ENCODE measurements at regions not wholly inside any gene's neighbourhood (a gene's known extent, or its start where the extent isn't known, plus 50 kb on each side); places are given as distances from the start of the nearest gene placed in this dataset.
"Not testable (repeated sequence)": the region's sequence is repeated elsewhere in the genome, so short reads cannot be mapped to it uniquely, and the experiment has no call there.

DNA sequence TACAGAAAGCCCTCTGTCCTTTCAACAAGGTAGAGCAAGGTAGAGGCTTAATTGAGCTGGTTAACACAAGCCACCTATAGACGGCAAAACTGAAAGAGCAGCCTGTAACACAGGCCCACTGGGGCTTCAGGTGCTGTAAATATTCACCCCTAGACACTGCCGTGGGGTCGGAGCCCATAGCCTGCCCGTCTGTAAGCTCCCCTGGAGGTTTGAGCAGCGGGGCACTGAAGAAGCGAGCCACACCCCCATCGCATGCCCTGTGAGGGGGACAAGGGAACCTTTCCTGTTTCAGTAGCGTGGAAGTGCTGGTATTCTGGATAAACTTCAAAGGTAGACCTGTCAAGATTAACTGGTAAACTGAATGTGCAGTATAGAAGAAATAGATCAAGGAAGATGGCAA is 160.4 kb downstream of the TPBG start:
- Histone ChIP-seq H3K27me3 (ENCODE audit: control insufficient read depth in 1 of 2, insufficient read depth in 2 of 2, low read length in 1 of 2) (no peaks in the 10 kb centered on the region), H3K36me3 (ENCODE audit: control insufficient read depth in 1 of 2, insufficient read depth in 2 of 2, low read length in 1 of 2) (no peaks in the 10 kb centered on the region), H3K4me3 (ENCODE audit: low read length in 2 of 2) (no peak overlapping the region), H3K4me1 (ENCODE audit: control insufficient read depth in 1 of 2, insufficient read depth in 2 of 2, low read length in 2 of 2) (no peaks in the 10 kb centered on the region), H3K9me3 (ENCODE audit: control insufficient read depth, low read length) (no peaks in the 10 kb centered on the region), H3K27ac (ENCODE audit: low read depth in 1 of 2, low read length in 2 of 2) (no peak overlapping the region)
- intact Hi-C loops (cut with DNase I) = no loop called here
- peak in 1 of 2 donors; percentile 52 for DNase-seq
- ATAC-seq (ENCODE audit: low FRiP score) = no peak
- 68 to 75% methylated on average over 8 of the region's 8 CpGs for WGBS, 2 donors

- H3K27me3 ChIP-seq (ENCODE audit: control insufficient read depth in 1 of 2, insufficient read depth in 2 of 2, low read length in 1 of 2) = no peaks in the 10 kb centered on the region
- no peaks in the 10 kb centered on the region for H3K4me1 ChIP-seq (ENCODE audit: control insufficient read depth in 1 of 2, insufficient read depth in 2 of 2, low read length in 2 of 2)
- 38 to 44% methylated on average over 4 of the region's 4 CpGs for WGBS, 2 donors
- intact Hi-C loops (cut with DNase I) = no loop called here
- H3K9me3 ChIP-seq (ENCODE audit: control insufficient read depth, low read length) = no peaks in the 10 kb centered on the region
- no peak overlapping the region for H3K27ac ChIP-seq (ENCODE audit: low read depth in 1 of 2, low read length in 2 of 2)
- DNase-seq (no peak), ATAC-seq (ENCODE audit: low FRiP score) (no peak)
- no peak overlapping the region for H3K4me3 ChIP-seq (ENCODE audit: low read length in 2 of 2)
- no peaks in the 10 kb centered on the region for H3K36me3 ChIP-seq (ENCODE audit: control insufficient read depth in 1 of 2, insufficient read depth in 2 of 2, low read length in 1 of 2)
Observed at GRCh38 chr6:82525775-82526495, 162.3 kb downstream of the TPBG start.

DNA sequence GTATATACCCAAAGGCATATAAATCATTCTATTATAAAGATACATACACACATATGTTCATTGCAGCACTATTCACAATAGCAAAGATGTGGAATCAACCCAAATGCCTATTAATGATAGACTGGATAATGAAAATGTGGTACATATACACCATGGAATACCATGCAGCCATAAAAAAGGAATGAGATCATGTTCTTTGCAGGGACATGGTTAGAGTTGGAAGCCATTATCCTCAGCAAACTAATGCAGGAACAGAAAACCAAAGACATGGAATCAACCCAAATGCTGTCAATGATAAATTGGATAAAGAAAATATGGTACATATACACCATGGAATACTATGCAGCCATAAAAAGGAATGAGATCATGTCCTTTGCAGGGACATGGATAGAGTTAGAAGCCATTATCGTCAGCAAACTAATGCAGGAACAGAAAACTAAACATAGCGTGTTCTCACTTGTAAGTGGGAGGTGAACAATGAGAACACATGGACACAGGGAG is 166.4 kb downstream of the TPBG start:
- H3K27ac ChIP-seq (ENCODE audit: low read depth in 1 of 2, low read length in 2 of 2); DNase-seq; ATAC-seq (ENCODE audit: low FRiP score); intact Hi-C loops (cut with DNase I); H3K36me3 ChIP-seq (ENCODE audit: control insufficient read depth in 1 of 2, insufficient read depth in 2 of 2, low read length in 1 of 2); H3K27me3 ChIP-seq (ENCODE audit: control insufficient read depth in 1 of 2, insufficient read depth in 2 of 2, low read length in 1 of 2); H3K4me3 ChIP-seq (ENCODE audit: low read length in 2 of 2); H3K4me1 ChIP-seq (ENCODE audit: control insufficient read depth in 1 of 2, insufficient read depth in 2 of 2, low read length in 2 of 2); H3K9me3 ChIP-seq (ENCODE audit: control insufficient read depth, low read length): not testable (repeated sequence)
- 91 to 97% methylated on average over 2 of the region's 2 CpGs for WGBS, 2 donors

- no peak for ATAC-seq (ENCODE audit: low FRiP score)
- H3K27ac ChIP-seq (ENCODE audit: low read depth in 1 of 2, low read length in 2 of 2) = no peak overlapping the region
- H3K36me3 ChIP-seq (ENCODE audit: control insufficient read depth in 1 of 2, insufficient read depth in 2 of 2, low read length in 1 of 2) = no peaks in the 10 kb centered on the region
- no peak for DNase-seq
- no peaks in the 10 kb centered on the region for H3K9me3 ChIP-seq (ENCODE audit: control insufficient read depth, low read length)
- H3K4me3 ChIP-seq (ENCODE audit: low read length in 2 of 2) = no peak overlapping the region
- 82 to 86% methylated on average over 2 of the region's 2 CpGs for WGBS, 2 donors
- no peaks in the 10 kb centered on the region for H3K27me3 ChIP-seq (ENCODE audit: control insufficient read depth in 1 of 2, insufficient read depth in 2 of 2, low read length in 1 of 2)
- H3K4me1 ChIP-seq (ENCODE audit: control insufficient read depth in 1 of 2, insufficient read depth in 2 of 2, low read length in 2 of 2) = no peaks in the 10 kb centered on the region
- intact Hi-C loops (cut with DNase I) = no loop called here
Observed at GRCh38 chr6:82534876-82535275, 171.3 kb downstream of the TPBG start.

DNA sequence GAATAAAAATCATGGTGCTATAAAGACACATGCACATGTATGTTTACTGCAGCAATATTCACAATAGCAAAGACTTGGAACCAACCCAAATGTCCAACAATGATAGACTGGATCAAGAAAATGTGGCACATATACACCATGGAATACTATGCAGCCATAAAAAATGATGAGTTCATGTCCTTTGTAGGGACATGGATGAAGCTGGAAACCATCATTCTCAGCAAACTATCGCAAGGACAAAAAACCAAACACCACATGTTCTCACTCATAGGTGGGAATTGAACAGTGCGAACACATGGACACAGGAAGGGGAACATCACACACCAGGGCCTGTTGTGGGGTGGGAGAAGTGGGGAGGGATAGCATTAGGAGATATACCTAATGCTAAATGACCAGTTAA is 185.9 kb downstream of the TPBG start:
- H3K4me1 ChIP-seq (ENCODE audit: control insufficient read depth in 1 of 2, insufficient read depth in 2 of 2, low read length in 2 of 2); H3K36me3 ChIP-seq (ENCODE audit: control insufficient read depth in 1 of 2, insufficient read depth in 2 of 2, low read length in 1 of 2); H3K4me3 ChIP-seq (ENCODE audit: low read length in 2 of 2); DNase-seq; H3K27me3 ChIP-seq (ENCODE audit: control insufficient read depth in 1 of 2, insufficient read depth in 2 of 2, low read length in 1 of 2); intact Hi-C loops (cut with DNase I); ATAC-seq (ENCODE audit: low FRiP score); H3K27ac ChIP-seq (ENCODE audit: low read depth in 1 of 2, low read length in 2 of 2); H3K9me3 ChIP-seq (ENCODE audit: control insufficient read depth, low read length): not testable (repeated sequence)
- 88 to 93% methylated on average over 2 of the region's 2 CpGs for WGBS, 2 donors

DNA sequence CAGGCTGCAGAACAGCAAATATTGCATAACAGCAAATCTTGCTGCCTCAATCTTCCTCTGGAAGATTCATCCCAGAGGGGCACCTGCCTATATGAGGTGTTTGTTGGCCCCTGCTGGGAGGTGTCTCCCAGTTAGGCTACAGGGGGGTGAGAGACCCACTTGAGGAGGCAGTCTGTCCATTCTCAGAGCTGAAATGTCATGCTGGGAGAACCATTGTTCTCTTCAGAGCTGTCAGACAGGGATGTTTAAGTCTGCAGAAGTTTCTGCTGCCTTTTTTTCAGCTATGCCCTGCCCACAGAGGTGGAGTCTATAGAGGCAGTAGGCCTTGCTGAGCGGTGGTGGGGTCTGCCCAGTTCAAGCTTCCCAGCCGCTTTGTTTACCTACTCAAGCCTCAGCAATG is 187.7 kb downstream of the TPBG start:
- H3K27ac ChIP-seq (ENCODE audit: low read depth in 1 of 2, low read length in 2 of 2); intact Hi-C loops (cut with DNase I); H3K4me3 ChIP-seq (ENCODE audit: low read length in 2 of 2); H3K9me3 ChIP-seq (ENCODE audit: control insufficient read depth, low read length); H3K4me1 ChIP-seq (ENCODE audit: control insufficient read depth in 1 of 2, insufficient read depth in 2 of 2, low read length in 2 of 2); H3K36me3 ChIP-seq (ENCODE audit: control insufficient read depth in 1 of 2, insufficient read depth in 2 of 2, low read length in 1 of 2); DNase-seq; ATAC-seq (ENCODE audit: low FRiP score); H3K27me3 ChIP-seq (ENCODE audit: control insufficient read depth in 1 of 2, insufficient read depth in 2 of 2, low read length in 1 of 2): not testable (repeated sequence)
- WGBS, 2 donors = 68 to 85% methylated on average over 2 of the region's 2 CpGs

GRCh38 chr6:82551831-82552230 is 188.2 kb downstream of the TPBG start:
- H3K4me3 ChIP-seq (ENCODE audit: low read length in 2 of 2) = no peak overlapping the region
- no peak for ATAC-seq (ENCODE audit: low FRiP score)
- DNase-seq = peak in 1 of 2 donors; percentile 15
- no peak overlapping the region for H3K27ac ChIP-seq (ENCODE audit: low read depth in 1 of 2, low read length in 2 of 2)
- no peaks in the 10 kb centered on the region for H3K27me3 ChIP-seq (ENCODE audit: control insufficient read depth in 1 of 2, insufficient read depth in 2 of 2, low read length in 1 of 2)
- H3K36me3 ChIP-seq (ENCODE audit: control insufficient read depth in 1 of 2, insufficient read depth in 2 of 2, low read length in 1 of 2) = no peaks in the 10 kb centered on the region
- intact Hi-C loops (cut with DNase I) = no loop called here
- no peaks in the 10 kb centered on the region for H3K9me3 ChIP-seq (ENCODE audit: control insufficient read depth, low read length)
- 74 to 79% methylated on average over 7 of the region's 7 CpGs for WGBS, 2 donors
- no peaks in the 10 kb centered on the region for H3K4me1 ChIP-seq (ENCODE audit: control insufficient read depth in 1 of 2, insufficient read depth in 2 of 2, low read length in 2 of 2)

DNA sequence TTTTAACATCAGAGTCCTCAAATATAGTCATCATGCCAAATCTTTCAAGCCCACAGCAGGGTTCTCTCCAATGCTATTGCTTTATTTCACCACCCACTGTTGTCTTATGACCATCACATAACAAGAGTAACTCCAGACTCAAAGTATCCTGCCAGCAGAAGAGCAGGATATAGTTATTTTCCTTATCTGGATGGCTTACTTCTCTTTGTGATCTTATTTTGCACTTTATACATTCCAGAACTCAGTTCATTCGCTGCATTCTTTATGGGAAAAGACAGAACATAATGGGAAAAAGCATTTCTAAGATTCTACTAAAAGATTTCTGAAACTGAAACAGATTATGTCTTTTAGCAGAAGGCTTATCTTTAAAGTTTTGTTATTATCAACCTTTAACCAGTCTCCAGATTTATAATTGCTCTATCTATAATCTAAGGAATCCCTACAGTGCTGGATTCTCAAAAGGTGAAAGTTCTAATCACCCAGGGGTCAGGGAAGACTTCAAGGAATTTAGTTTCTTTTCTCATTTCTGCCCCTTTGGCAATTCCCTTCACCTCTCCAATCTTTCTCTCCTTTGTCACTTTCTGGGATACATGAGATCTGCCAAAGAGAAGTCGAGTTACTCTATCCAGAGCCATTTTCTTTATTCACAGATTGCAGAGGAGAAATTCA is 190.4 kb downstream of the TPBG start:
- Histone ChIP-seq H3K4me3 (ENCODE audit: low read length in 2 of 2) (no peak overlapping the region), H3K9me3 (ENCODE audit: control insufficient read depth, low read length) (no peaks in the 10 kb centered on the region), H3K27me3 (ENCODE audit: control insufficient read depth in 1 of 2, insufficient read depth in 2 of 2, low read length in 1 of 2) (no peaks in the 10 kb centered on the region), H3K27ac (ENCODE audit: low read depth in 1 of 2, low read length in 2 of 2) (no peak overlapping the region), H3K36me3 (ENCODE audit: control insufficient read depth in 1 of 2, insufficient read depth in 2 of 2, low read length in 1 of 2) (no peaks in the 10 kb centered on the region), H3K4me1 (ENCODE audit: control insufficient read depth in 1 of 2, insufficient read depth in 2 of 2, low read length in 2 of 2) (no peaks in the 10 kb centered on the region)
- intact Hi-C loops (cut with DNase I) = no loop called here
- ATAC-seq (ENCODE audit: low FRiP score) = no peak
- no peak for DNase-seq
- WGBS, 2 donors = 39 to 42% methylated on average over 2 of the region's 2 CpGs

- H3K4me3 ChIP-seq (ENCODE audit: low read length in 2 of 2) = no peak overlapping the region
- H3K27me3 ChIP-seq (ENCODE audit: control insufficient read depth in 1 of 2, insufficient read depth in 2 of 2, low read length in 1 of 2) = no peaks in the 10 kb centered on the region
- no peak overlapping the region for H3K27ac ChIP-seq (ENCODE audit: low read depth in 1 of 2, low read length in 2 of 2)
- no peaks in the 10 kb centered on the region for H3K4me1 ChIP-seq (ENCODE audit: control insufficient read depth in 1 of 2, insufficient read depth in 2 of 2, low read length in 2 of 2)
- no peaks in the 10 kb centered on the region for H3K36me3 ChIP-seq (ENCODE audit: control insufficient read depth in 1 of 2, insufficient read depth in 2 of 2, low read length in 1 of 2)
- ATAC-seq (ENCODE audit: low FRiP score) (no peak), DNase-seq (no peak)
- H3K9me3 ChIP-seq (ENCODE audit: control insufficient read depth, low read length) = no peaks in the 10 kb centered on the region
- WGBS, 2 donors = 73 to 75% methylated on average over 1 of the region's 1 CpG
- intact Hi-C loops (cut with DNase I) = no loop called here
Observed at GRCh38 chr6:82554666-82555065, 191.0 kb downstream of the TPBG start.

Data from aorta (tissue), 5 donors.